HAP-1 (cell line): ENCODE measurements at regions not wholly inside any gene's neighbourhood (a gene's known extent, or its start where the extent isn't known, plus 50 kb on each side); places are given as distances from the start of the nearest gene placed in this dataset.

Source experiments
- DNase-seq, 2 experiments: peaks; one replicate each; pipeline ENCODE4 v3.0.0-alpha.2; 2016 to 2020; ENCODE audit warnings: low spot score in 2 of 2
- H3K27me3 ChIP-seq: fragments of 250-450 bp; sonication (Bioruptor Pico); 2 replicates; pipeline ENCODE4 v1.5.1; 2020; ENCODE audit warnings: low read depth, mild to moderate bottlenecking, moderate library complexity
- H3K36me3 ChIP-seq: fragments of 250-450 bp; sonication (Bioruptor Pico); replicated peaks from 2 replicates; pipeline ENCODE4 v1.5.1; 2020; ENCODE audit warnings: mild to moderate bottlenecking
- H3K4me1 ChIP-seq: fragments of 250-450 bp; sonication (Bioruptor Pico); 2 replicates; pipeline ENCODE4 v1.5.1; 2020; ENCODE audit warnings: mild to moderate bottlenecking
- H3K4me3 ChIP-seq: fragments of 250-450 bp; sonication (Bioruptor Pico); 2 replicates; pipeline ENCODE4 v1.5.1; 2020; ENCODE audit warnings: mild to moderate bottlenecking, moderate library complexity
- H3K9me3 ChIP-seq: fragments of 250-450 bp; sonication (Bioruptor Pico); 2 replicates; pipeline ENCODE4 v1.5.1; 2020; ENCODE audit warnings: mild to moderate bottlenecking, moderate library complexity
- in situ Hi-C: fragments of 300-500 bp; cut with MboI; formaldehyde crosslinking; loops from 3 replicates; pipeline ENCODE4 v1.14.3; 2020; ENCODE audit warnings: low sequenced_read_pairs, inconsistent platforms, mixed read lengths

GRCh38 chr3:64971602-64972001 lies 283.8 kb upstream of the ADAMTS9 start:
- in situ Hi-C loops: no loop called here
- DNase-seq: no peak

DNA sequence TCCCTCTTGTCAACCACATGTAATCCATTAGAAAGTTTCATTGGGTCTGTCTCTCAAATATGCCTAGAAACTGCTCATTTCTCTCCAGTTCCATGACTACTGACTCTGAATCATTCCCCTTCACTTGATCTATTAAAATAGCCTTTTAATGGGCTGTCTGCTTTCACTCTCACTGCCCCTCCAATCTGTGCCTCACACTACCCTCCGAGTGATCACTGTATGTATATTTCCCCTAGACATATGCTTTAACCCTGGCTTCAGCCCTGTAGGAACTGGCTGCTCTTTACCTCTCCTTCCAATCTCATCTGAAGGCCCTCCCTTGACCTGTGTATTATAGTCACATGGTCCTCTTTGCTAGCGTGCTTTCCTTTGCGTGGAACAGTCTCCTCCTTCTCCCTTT lies 282.8 kb upstream of the ADAMTS9 start:
- no peaks in the 10 kb centered on the region for H3K27me3 ChIP-seq
- in situ Hi-C loops: no loop called here
- DNase-seq: no peak
- no peaks in the 10 kb centered on the region for H3K9me3 ChIP-seq
- H3K4me3 ChIP-seq: no peak overlapping the region
- H3K36me3 ChIP-seq: no peaks in the 10 kb centered on the region
- H3K4me1 ChIP-seq: no peaks in the 10 kb centered on the region

More at GRCh38 chr3:64971602-64972001, 283.8 kb upstream of the ADAMTS9 start:
- Histone ChIP-seq H3K36me3 (no peaks in the 10 kb centered on the region), H3K4me3 (no peak overlapping the region), H3K9me3 (no peaks in the 10 kb centered on the region), H3K27me3 (no peaks in the 10 kb centered on the region), H3K4me1 (no peaks in the 10 kb centered on the region)

GRCh38 chr3:64961301-64961700 lies 273.5 kb upstream of the ADAMTS9 start:
- in situ Hi-C loops: no loop called here
- Histone ChIP-seq H3K27me3 (peaks cover 9% of the 10 kb centered on the region), H3K4me1 (no peaks in the 10 kb centered on the region), H3K9me3 (no peaks in the 10 kb centered on the region), H3K36me3 (no peaks in the 10 kb centered on the region), H3K4me3 (no peak overlapping the region)
- DNase-seq: no peak

DNA sequence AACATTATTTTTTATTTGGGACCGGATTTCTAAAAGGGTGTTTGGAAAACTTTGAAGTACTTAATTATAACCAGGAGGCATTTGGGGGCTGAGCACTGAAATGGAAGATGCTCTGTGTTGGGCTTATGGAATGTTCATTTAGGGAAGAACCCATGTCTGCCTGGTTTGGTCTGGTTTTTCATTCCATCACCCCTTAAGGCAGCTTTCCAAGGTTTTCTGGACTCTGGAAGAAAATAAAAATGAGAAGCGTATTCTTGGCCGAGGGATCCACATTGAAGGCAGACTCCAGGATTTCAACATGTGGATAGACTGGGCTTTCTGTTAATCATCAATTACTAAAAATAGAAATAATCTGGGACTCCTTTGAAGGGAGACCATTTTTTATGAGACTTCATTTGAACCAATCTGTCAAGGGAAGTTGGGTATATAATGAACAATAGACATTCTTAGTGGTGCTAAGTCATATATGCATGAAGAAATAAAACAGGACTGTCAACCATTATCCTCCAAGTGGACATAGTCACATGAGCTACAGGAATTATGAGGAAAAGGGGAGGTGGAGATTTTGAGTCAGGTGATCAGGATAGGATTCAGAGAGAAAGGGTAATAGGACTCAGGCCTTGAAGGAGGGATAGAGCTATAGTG lies 270.5 kb upstream of the ADAMTS9 start:
- H3K4me1 ChIP-seq: no peaks in the 10 kb centered on the region
- DNase-seq: no peak
- no peaks in the 10 kb centered on the region for H3K36me3 ChIP-seq
- H3K27me3 ChIP-seq: peaks cover 12% of the 10 kb centered on the region
- H3K4me3 ChIP-seq: no peak overlapping the region
- no peaks in the 10 kb centered on the region for H3K9me3 ChIP-seq
- in situ Hi-C loops: no loop called here

DNA sequence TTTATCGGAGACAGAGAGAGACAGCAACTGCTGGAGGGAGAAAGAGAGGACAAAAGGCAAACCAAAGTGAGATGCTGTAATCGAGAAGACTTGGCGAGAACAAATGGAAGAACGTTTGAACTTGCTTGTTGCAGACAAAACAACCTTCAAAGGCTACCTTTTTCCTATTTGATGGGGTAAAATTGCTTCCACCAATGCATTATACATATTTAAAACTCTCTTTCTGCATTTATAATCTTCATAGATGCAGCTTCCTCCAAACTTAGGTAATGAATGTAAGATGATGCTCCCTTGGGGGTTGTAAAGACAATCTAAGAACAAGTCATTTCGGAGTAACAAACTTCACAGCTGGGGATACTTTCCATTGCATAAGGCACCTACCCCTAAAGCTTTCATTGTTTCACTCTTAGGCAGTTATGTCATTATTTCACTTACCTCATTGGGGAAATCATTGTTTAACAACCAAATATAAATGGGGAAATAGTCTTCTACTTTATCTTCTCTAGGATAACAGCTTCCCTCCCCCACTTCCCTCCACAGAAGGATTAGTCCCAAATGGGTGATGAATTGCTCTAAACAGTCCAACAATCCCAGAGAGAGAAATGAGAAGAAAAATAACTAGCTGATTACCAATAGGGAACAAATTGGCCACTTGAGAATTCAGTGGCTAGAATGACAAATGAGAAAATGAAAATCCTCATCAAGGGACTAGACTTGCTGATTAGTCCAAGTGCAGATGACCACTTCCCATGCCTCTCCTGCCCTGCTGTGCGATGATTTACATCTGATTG lies 269.8 kb upstream of the ADAMTS9 start:
- Histone ChIP-seq H3K27me3 (peaks cover 12% of the 10 kb centered on the region), H3K4me1 (no peaks in the 10 kb centered on the region), H3K4me3 (no peak overlapping the region), H3K36me3 (no peaks in the 10 kb centered on the region), H3K9me3 (no peaks in the 10 kb centered on the region)
- DNase-seq: no peak
- in situ Hi-C loops: no loop called here

GRCh38 chr3:64956711-64957325 lies 269.0 kb upstream of the ADAMTS9 start:
- H3K4me3 ChIP-seq: no peak overlapping the region
- H3K36me3 ChIP-seq: no peaks in the 10 kb centered on the region
- in situ Hi-C loops: no loop called here
- no peaks in the 10 kb centered on the region for H3K9me3 ChIP-seq
- DNase-seq: no peak
- H3K27me3 ChIP-seq: peaks cover 12% of the 10 kb centered on the region
- H3K4me1 ChIP-seq: no peaks in the 10 kb centered on the region

DNA sequence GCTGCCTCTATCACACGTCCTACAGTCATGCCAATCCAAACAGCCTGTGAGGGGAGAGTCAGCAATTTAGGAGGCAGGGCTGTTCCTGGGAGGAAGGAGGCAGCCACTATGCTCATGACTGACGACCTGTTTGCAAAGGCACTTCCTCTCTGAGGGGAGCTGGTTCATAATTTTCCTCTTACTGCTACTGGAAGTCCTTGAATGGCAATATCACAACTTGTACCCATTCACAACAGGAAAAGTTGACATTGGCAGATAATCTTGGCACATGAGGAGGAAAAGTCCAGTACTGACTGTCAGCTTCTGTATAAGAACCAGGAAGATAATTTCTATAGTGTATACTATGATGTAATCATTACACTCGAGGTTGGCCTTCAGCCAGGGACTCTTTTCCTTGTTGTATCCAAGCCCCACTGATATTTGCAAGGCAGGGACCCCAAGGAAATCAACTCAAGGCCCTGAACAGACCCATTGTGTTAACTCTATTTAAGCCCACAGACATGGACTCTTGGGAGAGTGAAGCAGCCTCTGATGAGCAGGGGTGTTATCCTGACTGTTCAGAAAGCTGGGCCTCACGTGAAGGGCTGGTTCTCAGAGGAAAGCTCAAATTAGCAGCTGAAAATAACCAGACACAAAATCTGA lies 267.3 kb upstream of the ADAMTS9 start:
- Histone ChIP-seq H3K27me3 (peaks cover 12% of the 10 kb centered on the region), H3K4me3 (no peak overlapping the region), H3K4me1 (no peaks in the 10 kb centered on the region), H3K36me3 (no peaks in the 10 kb centered on the region), H3K9me3 (no peaks in the 10 kb centered on the region)
- no peak for DNase-seq
- in situ Hi-C loops: no loop called here

- Histone ChIP-seq H3K4me1 (peaks cover 16% of the 10 kb centered on the region), H3K27me3 (no peaks in the 10 kb centered on the region; the same call in 1 of the 2 replicates), H3K9me3 (no peaks in the 10 kb centered on the region), H3K4me3 (no peak overlapping the region), H3K36me3 (no peaks in the 10 kb centered on the region)
- in situ Hi-C loops: no loop called here
- peak; percentile 86 to 99 for DNase-seq
Observed at GRCh38 chr3:64945171-64945729, 257.4 kb upstream of the ADAMTS9 start.

GRCh38 chr3:64943866-64944265 lies 256.1 kb upstream of the ADAMTS9 start:
- no peaks in the 10 kb centered on the region for H3K9me3 ChIP-seq
- peaks cover 16% of the 10 kb centered on the region for H3K4me1 ChIP-seq
- no peak overlapping the region for H3K4me3 ChIP-seq
- in situ Hi-C loops: no loop called here
- H3K36me3 ChIP-seq: no peaks in the 10 kb centered on the region
- DNase-seq: no peak
- no peaks in the 10 kb centered on the region for H3K27me3 ChIP-seq

GRCh38 chr3:64940596-64941348 lies 253.0 kb upstream of the ADAMTS9 start:
- no peaks in the 10 kb centered on the region for H3K9me3 ChIP-seq
- no peak overlapping the region for H3K4me3 ChIP-seq
- H3K36me3 ChIP-seq: no peaks in the 10 kb centered on the region
- H3K27me3 ChIP-seq: no peaks in the 10 kb centered on the region; the same call in 1 of the 2 replicates
- in situ Hi-C loops: no loop called here
- H3K4me1 ChIP-seq: peaks cover 15% of the 10 kb centered on the region
- DNase-seq: no peak

DNA sequence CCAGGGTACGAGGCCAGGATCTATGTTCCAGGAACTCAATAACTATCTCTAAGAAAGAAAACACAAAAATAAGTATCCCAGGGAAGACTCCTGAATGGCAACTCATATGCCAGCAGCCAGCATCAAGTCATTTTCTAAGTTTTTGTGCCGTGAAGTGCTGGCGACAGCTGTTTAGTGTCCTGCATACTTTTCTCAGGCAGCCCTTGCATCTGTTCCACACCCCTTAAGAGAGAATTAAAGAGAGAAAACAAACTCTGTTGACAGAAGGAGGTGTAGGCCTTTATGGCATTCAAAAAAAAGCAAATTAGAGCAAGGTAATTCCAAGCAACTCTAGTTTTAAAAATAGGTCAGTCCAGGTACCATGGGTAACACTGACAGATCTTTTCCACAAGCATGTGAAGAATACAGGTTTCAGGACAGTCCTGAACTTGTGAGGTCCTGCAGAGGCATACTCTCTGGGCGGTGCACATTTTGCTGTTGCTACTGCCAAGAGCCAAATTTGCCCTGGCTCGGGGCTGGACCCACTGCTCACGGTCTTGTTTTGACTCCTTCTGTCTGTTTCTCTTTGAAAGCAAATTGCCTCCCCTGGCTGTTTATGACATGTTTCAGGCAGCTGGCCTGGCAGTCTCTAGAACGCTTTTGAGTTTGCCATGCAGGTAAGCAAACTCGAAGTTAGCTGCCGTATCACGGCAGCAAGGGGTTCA lies 252.1 kb upstream of the ADAMTS9 start:
- in situ Hi-C loops: no loop called here
- Histone ChIP-seq H3K27me3 (peaks cover 4% of the 10 kb centered on the region), H3K9me3 (no peaks in the 10 kb centered on the region), H3K4me3 (no peak overlapping the region), H3K4me1 (peaks cover 9% of the 10 kb centered on the region), H3K36me3 (no peaks in the 10 kb centered on the region)
- no peak for DNase-seq

DNA sequence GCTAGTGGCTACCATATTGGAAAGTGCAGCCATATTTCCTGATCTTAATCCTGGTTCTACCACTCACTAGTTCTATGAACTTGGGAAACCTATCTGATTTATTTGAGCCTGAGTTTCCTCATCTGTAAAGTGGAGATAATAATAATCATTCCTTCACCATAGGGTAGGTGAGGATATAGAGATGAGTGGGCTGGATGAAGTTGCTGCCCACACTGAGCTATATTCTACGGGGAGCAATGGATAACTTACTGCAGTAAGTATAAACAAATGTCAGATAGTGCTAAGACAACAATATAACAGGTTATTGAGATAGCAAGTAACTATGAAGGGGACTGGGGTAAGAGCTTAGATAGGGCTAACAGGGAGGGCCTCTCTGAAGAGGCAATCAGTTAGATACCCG lies 251.5 kb upstream of the ADAMTS9 start:
- no peak overlapping the region for H3K4me3 ChIP-seq
- H3K27me3 ChIP-seq: peaks cover 5% of the 10 kb centered on the region
- no peaks in the 10 kb centered on the region for H3K36me3 ChIP-seq
- H3K9me3 ChIP-seq: no peaks in the 10 kb centered on the region
- no peak for DNase-seq
- in situ Hi-C loops: no loop called here
- peaks cover 3% of the 10 kb centered on the region for H3K4me1 ChIP-seq
